DOHH2 (cell line): ENCODE measurements at regions not wholly inside any gene's neighbourhood (a gene's known extent, or its start where the extent isn't known, plus 50 kb on each side); places are given as distances from the start of the nearest gene placed in this dataset.

ENCODE experiments used
- EZH2phosphoT487 ChIP-seq: fragments of 200-600 bp; sonication (generic); IDR thresholded peaks from 2 replicates; pipeline ENCODE4 v1.6.1; 2017; ENCODE audit warnings: borderline replicate concordance, mild to moderate bottlenecking, antibody characterized with exemption, low read length, moderate library complexity, mixed read lengths
- TF ChIP-seq, protein P1 (sequence below): fragments of 200-600 bp; sonication (generic); IDR thresholded peaks from one replicate; pipeline ENCODE4 v1.5.1; 2014; ENCODE audit warnings: antibody characterized with exemption, mild to moderate bottlenecking, low read depth, low read length; ENCODE audit not compliant: poor library complexity, severe bottlenecking

DNA sequence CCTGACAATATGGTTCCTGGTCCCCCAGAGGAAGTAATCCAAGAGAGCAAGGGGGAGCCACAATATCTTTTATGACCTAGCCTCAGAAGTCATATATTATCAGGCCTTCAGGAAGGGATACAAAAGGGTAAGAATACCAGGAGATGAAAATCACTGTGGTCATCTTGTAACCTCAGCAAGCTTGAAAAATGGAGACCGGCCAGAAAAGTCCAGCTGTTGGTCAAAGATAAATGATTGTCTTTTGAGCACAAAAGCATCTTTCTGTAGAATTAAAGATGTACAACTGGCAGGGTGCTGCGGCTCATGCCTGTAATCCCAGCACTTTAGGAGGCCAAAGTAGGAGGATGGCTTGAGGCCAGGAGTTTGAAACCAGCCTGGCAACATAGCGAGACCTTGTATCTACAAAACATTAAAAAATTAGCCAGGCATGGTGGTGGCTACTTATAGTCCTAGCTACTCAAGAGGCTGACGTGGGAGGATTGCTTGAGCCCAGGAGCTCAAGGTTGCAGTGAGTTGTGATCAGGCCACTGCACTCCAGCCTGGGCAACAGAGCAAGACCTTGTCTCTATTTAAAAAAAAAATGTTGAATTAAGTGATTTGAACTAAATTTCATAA lies 118.0 kb upstream of the MARCKS start:
- TF ChIP-seq, protein P1, sequence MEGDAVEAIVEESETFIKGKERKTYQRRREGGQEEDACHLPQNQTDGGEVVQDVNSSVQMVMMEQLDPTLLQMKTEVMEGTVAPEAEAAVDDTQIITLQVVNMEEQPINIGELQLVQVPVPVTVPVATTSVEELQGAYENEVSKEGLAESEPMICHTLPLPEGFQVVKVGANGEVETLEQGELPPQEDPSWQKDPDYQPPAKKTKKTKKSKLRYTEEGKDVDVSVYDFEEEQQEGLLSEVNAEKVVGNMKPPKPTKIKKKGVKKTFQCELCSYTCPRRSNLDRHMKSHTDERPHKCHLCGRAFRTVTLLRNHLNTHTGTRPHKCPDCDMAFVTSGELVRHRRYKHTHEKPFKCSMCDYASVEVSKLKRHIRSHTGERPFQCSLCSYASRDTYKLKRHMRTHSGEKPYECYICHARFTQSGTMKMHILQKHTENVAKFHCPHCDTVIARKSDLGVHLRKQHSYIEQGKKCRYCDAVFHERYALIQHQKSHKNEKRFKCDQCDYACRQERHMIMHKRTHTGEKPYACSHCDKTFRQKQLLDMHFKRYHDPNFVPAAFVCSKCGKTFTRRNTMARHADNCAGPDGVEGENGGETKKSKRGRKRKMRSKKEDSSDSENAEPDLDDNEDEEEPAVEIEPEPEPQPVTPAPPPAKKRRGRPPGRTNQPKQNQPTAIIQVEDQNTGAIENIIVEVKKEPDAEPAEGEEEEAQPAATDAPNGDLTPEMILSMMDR, result no peak
- TF ChIP-seq EZH2phosphoT487, result no peak
